ENCODE measurements at regions not wholly inside any gene's neighbourhood (a gene's known extent, or its start where the extent isn't known, plus 50 kb on each side); places are given as distances from the start of the nearest gene placed in this dataset.
"Not testable (repeated sequence)": the region's sequence is repeated elsewhere in the genome, so short reads cannot be mapped to it uniquely, and the experiment has no call there.

- H2AK5ac ChIP-seq (ENCODE audit: low read depth, low read length); H3K4ac ChIP-seq (ENCODE audit: low read length); H3K23ac ChIP-seq (ENCODE audit: low read depth, low read length, poor library complexity); H2AFZ ChIP-seq (ENCODE audit: low read length); DNase-seq (ENCODE audit: low spot score); H2BK5ac ChIP-seq (ENCODE audit: low read length); H4K91ac ChIP-seq (ENCODE audit: low read depth, low read length, poor library complexity); H3K4me3 ChIP-seq (ENCODE audit: low read length in 2 of 2); H3K4me2 ChIP-seq (ENCODE audit: insufficient read depth, low read length, poor library complexity, severe bottlenecking); H3K27me3 ChIP-seq (ENCODE audit: control insufficient read depth in 3 of 3, insufficient read depth in 3 of 3, low read depth in 1 of 3, low read length in 3 of 3); H3K27ac ChIP-seq (replicated peaks; ENCODE audit: low read length); H3K18ac ChIP-seq (ENCODE audit: low read length); H3K79me1 ChIP-seq (ENCODE audit: low read depth, low read length); H3K14ac ChIP-seq (ENCODE audit: low read length); H2BK120ac ChIP-seq (ENCODE audit: low read depth, low read length); H2BK15ac ChIP-seq (ENCODE audit: low read length); H3K4me1 ChIP-seq (ENCODE audit: control insufficient read depth in 2 of 2, insufficient read depth in 1 of 2, low read depth in 1 of 2, low read length in 2 of 2); H3K36me3 ChIP-seq (replicated peaks in 1 of 2; ENCODE audit: control insufficient read depth in 2 of 2, insufficient read depth in 2 of 2, low read length in 2 of 2); H2BK12ac ChIP-seq (ENCODE audit: low read length); H4K8ac ChIP-seq (ENCODE audit: low read depth, low read length); H3K9me3 ChIP-seq (replicated peaks in 1 of 2; ENCODE audit: control insufficient read depth in 2 of 2, insufficient read depth in 1 of 2, low read depth in 1 of 2, low read length in 2 of 2): not testable (repeated sequence)
- WGBS, 2 donors (ENCODE audit: extremely low coverage in 2 of 2, insufficient read length in 2 of 2, insufficient replicate concordance in 1 of 2): no CpG with 5 or more reads among the region's 22 CpGs
- H3K9ac ChIP-seq (ENCODE audit: low read depth, low read length, poor library complexity): peak overlapping the region; percentile 4
These were observed 136.9 kb upstream of the JADE1 start for GRCh38 chr4:128672596-128672995.

DNA sequence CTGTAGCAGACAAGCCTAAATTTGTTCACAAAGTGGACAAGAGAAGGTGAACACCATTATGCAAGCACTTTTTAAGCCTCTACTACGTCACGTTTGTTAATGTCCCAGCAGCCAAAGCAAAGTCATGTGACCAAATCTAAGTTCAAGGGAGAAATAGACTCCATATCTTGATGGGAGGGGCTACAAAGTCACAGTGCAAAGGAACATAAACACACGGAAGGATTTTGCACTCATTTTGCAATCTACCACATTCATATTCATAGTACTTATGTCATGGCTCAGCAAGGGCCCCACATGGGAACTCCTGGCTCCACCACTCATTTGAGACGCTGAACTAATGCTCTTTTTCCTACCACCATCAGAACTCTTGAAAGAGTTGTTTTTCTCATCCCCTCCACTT is 139.0 kb upstream of the JADE1 start:
- Histone ChIP-seq H2BK15ac (ENCODE audit: low read length) (no peak overlapping the region), H4K91ac (ENCODE audit: low read depth, low read length, poor library complexity) (no peak overlapping the region), H3K4me3 (ENCODE audit: low read length in 2 of 2) (no peak overlapping the region), H2AK5ac (ENCODE audit: low read depth, low read length) (no peak overlapping the region), H2BK120ac (ENCODE audit: low read depth, low read length) (no peak overlapping the region), H3K14ac (ENCODE audit: low read length) (no peak overlapping the region), H3K4ac (ENCODE audit: low read length) (no peak overlapping the region), H3K4me1 (ENCODE audit: control insufficient read depth in 2 of 2, insufficient read depth in 1 of 2, low read depth in 1 of 2, low read length in 2 of 2) (peaks cover 0 to 1% of the 10 kb centered on the region in 2 donors), H3K9ac (ENCODE audit: low read depth, low read length, poor library complexity) (no peak overlapping the region), H3K23ac (ENCODE audit: low read depth, low read length, poor library complexity) (no peak overlapping the region), H3K27me3 (ENCODE audit: control insufficient read depth in 3 of 3, insufficient read depth in 3 of 3, low read depth in 1 of 3, low read length in 3 of 3) (no peaks in the 10 kb centered on the region), H3K27ac (replicated peaks; ENCODE audit: low read length) (no peak overlapping the region), H3K4me2 (ENCODE audit: insufficient read depth, low read length, poor library complexity, severe bottlenecking) (no peak overlapping the region), H2AFZ (ENCODE audit: low read length) (peak overlapping the region; percentile 13), H3K79me1 (ENCODE audit: low read depth, low read length) (no peaks in the 10 kb centered on the region), H3K18ac (ENCODE audit: low read length) (no peak overlapping the region), H2BK5ac (ENCODE audit: low read length) (no peak overlapping the region), H3K9me3 (replicated peaks in 1 of 2; ENCODE audit: control insufficient read depth in 2 of 2, insufficient read depth in 1 of 2, low read depth in 1 of 2, low read length in 2 of 2) (peaks cover 0 to 3% of the 10 kb centered on the region in 2 donors), H3K36me3 (replicated peaks in 1 of 2; ENCODE audit: control insufficient read depth in 2 of 2, insufficient read depth in 2 of 2, low read length in 2 of 2) (no peaks in the 10 kb centered on the region), H2BK12ac (ENCODE audit: low read length) (no peak overlapping the region), H4K8ac (ENCODE audit: low read depth, low read length) (no peak overlapping the region)
- no CpG with 5 or more reads among the region's 4 CpGs for WGBS, 2 donors (ENCODE audit: extremely low coverage in 2 of 2, insufficient read length in 2 of 2, insufficient replicate concordance in 1 of 2)
- no peak for DNase-seq (ENCODE audit: low spot score)

- no peak overlapping the region for H3K4ac ChIP-seq (ENCODE audit: low read length)
- H2BK12ac ChIP-seq (ENCODE audit: low read length): no peak overlapping the region
- no peak overlapping the region for H4K8ac ChIP-seq (ENCODE audit: low read depth, low read length)
- DNase-seq (ENCODE audit: low spot score): no peak
- H2AFZ ChIP-seq (ENCODE audit: low read length): no peak overlapping the region
- no peaks in the 10 kb centered on the region for H3K79me1 ChIP-seq (ENCODE audit: low read depth, low read length)
- H2AK5ac ChIP-seq (ENCODE audit: low read depth, low read length): no peak overlapping the region
- whole genome bisulfite sequencing, 2 donors (ENCODE audit: extremely low coverage in 2 of 2, insufficient read length in 2 of 2, insufficient replicate concordance in 1 of 2): no CpG with 5 or more reads among the region's 5 CpGs
- no peak overlapping the region for H3K18ac ChIP-seq (ENCODE audit: low read length)
- H3K4me3 ChIP-seq (ENCODE audit: low read length in 2 of 2): no peak overlapping the region
- no peak overlapping the region for H2BK15ac ChIP-seq (ENCODE audit: low read length)
- peaks cover 0 to 1% of the 10 kb centered on the region in 2 donors for H3K4me1 ChIP-seq (ENCODE audit: control insufficient read depth in 2 of 2, insufficient read depth in 1 of 2, low read depth in 1 of 2, low read length in 2 of 2)
- H3K36me3 ChIP-seq (replicated peaks in 1 of 2; ENCODE audit: control insufficient read depth in 2 of 2, insufficient read depth in 2 of 2, low read length in 2 of 2): no peaks in the 10 kb centered on the region
- H2BK120ac ChIP-seq (ENCODE audit: low read depth, low read length): no peak overlapping the region
- H3K9me3 ChIP-seq (replicated peaks in 1 of 2; ENCODE audit: control insufficient read depth in 2 of 2, insufficient read depth in 1 of 2, low read depth in 1 of 2, low read length in 2 of 2): peaks cover 0 to 3% of the 10 kb centered on the region in 2 donors
- no peak overlapping the region for H4K91ac ChIP-seq (ENCODE audit: low read depth, low read length, poor library complexity)
- no peak overlapping the region for H2BK5ac ChIP-seq (ENCODE audit: low read length)
- H3K4me2 ChIP-seq (ENCODE audit: insufficient read depth, low read length, poor library complexity, severe bottlenecking): no peak overlapping the region
- no peaks in the 10 kb centered on the region for H3K27me3 ChIP-seq (ENCODE audit: control insufficient read depth in 3 of 3, insufficient read depth in 3 of 3, low read depth in 1 of 3, low read length in 3 of 3)
- no peak overlapping the region for H3K23ac ChIP-seq (ENCODE audit: low read depth, low read length, poor library complexity)
- no peak overlapping the region for H3K27ac ChIP-seq (replicated peaks; ENCODE audit: low read length)
- no peak overlapping the region for H3K9ac ChIP-seq (ENCODE audit: low read depth, low read length, poor library complexity)
- no peak overlapping the region for H3K14ac ChIP-seq (ENCODE audit: low read length)
These were observed 140.9 kb upstream of the JADE1 start for GRCh38 chr4:128668566-128668965.

DNA sequence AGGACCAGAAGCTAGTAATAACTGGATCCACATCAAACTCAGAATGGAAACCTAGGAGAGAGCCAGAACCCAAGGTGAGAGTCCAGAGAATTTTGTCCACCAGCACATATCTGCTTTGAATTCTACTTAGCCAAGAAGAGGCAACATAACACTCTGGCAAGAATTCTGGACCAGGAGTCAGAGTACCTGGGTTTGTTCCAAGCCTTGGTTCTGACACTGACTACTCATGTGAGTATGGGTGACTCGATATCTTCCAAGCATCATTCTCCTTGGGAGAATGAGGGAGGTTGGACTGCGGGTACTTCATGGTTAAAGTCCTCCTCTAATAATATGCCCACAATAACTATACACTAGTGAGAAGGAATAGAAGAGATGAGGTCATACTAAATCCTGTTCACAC is 144.0 kb upstream of the JADE1 start:
- H3K4me2 ChIP-seq (ENCODE audit: insufficient read depth, low read length, poor library complexity, severe bottlenecking): no peak overlapping the region
- no peak overlapping the region for H2BK5ac ChIP-seq (ENCODE audit: low read length)
- no peak overlapping the region for H2BK120ac ChIP-seq (ENCODE audit: low read depth, low read length)
- H3K27me3 ChIP-seq (ENCODE audit: control insufficient read depth in 3 of 3, insufficient read depth in 3 of 3, low read depth in 1 of 3, low read length in 3 of 3): no peaks in the 10 kb centered on the region
- no peak overlapping the region for H4K91ac ChIP-seq (ENCODE audit: low read depth, low read length, poor library complexity)
- H3K23ac ChIP-seq (ENCODE audit: low read depth, low read length, poor library complexity): no peak overlapping the region
- H3K4ac ChIP-seq (ENCODE audit: low read length): no peak overlapping the region
- H2BK12ac ChIP-seq (ENCODE audit: low read length): no peak overlapping the region
- no peak overlapping the region for H3K18ac ChIP-seq (ENCODE audit: low read length)
- H3K79me1 ChIP-seq (ENCODE audit: low read depth, low read length): no peaks in the 10 kb centered on the region
- H3K4me1 ChIP-seq (ENCODE audit: control insufficient read depth in 2 of 2, insufficient read depth in 1 of 2, low read depth in 1 of 2, low read length in 2 of 2): peaks cover 0 to 2% of the 10 kb centered on the region in 2 donors
- no peak overlapping the region for H3K9ac ChIP-seq (ENCODE audit: low read depth, low read length, poor library complexity)
- H2AK5ac ChIP-seq (ENCODE audit: low read depth, low read length): no peak overlapping the region
- no peak overlapping the region for H2BK15ac ChIP-seq (ENCODE audit: low read length)
- H3K14ac ChIP-seq (ENCODE audit: low read length): no peak overlapping the region
- H3K27ac ChIP-seq (replicated peaks; ENCODE audit: low read length): no peak overlapping the region
- DNase-seq (ENCODE audit: low spot score): no peak
- whole genome bisulfite sequencing, 2 donors (ENCODE audit: extremely low coverage in 2 of 2, insufficient read length in 2 of 2, insufficient replicate concordance in 1 of 2): no CpG with 5 or more reads among the region's 2 CpGs
- no peak overlapping the region for H4K8ac ChIP-seq (ENCODE audit: low read depth, low read length)
- H3K36me3 ChIP-seq (replicated peaks in 1 of 2; ENCODE audit: control insufficient read depth in 2 of 2, insufficient read depth in 2 of 2, low read length in 2 of 2): no peaks in the 10 kb centered on the region
- no peak overlapping the region for H2AFZ ChIP-seq (ENCODE audit: low read length)
- peaks cover 0 to 3% of the 10 kb centered on the region in 2 donors for H3K9me3 ChIP-seq (replicated peaks in 1 of 2; ENCODE audit: control insufficient read depth in 2 of 2, insufficient read depth in 1 of 2, low read depth in 1 of 2, low read length in 2 of 2)
- no peak overlapping the region for H3K4me3 ChIP-seq (ENCODE audit: low read length in 2 of 2)

Data from neuronal stem cell (in vitro differentiated cells).